HG03442 (cell line): ENCODE measurements at regions not wholly inside any gene's neighbourhood (a gene's known extent, or its start where the extent isn't known, plus 50 kb on each side); places are given as distances from the start of the nearest gene placed in this dataset.

Experiments
- ATAC-seq: cut with Tn5 transposase; IDR thresholded peaks from one replicate; pipeline ENCODE4 v1.9.1; 2021; ENCODE audit warnings: mild to moderate bottlenecking, moderate library complexity; ENCODE audit not compliant: unreplicated experiment

DNA sequence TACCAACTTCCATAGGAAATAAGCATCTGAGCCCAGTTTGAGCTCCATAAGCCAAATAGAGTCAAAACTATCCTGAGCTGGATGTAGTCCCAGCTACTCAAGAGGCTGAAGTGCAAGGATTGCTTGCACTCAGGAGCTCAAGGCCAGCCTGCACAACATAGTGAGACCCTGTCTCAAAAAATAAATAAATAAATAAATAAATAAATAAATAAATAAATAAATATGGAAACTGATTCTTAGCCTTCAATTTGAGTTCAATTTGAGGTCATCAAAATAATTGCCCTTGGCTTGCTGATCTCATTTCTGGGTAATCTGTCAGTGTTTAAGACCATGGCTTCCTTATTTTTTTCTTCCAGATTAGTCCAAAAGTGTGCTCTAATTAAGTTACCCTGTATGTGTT lies 184.9 kb upstream of the CDH20 start:
- ATAC-seq = no peak

DNA sequence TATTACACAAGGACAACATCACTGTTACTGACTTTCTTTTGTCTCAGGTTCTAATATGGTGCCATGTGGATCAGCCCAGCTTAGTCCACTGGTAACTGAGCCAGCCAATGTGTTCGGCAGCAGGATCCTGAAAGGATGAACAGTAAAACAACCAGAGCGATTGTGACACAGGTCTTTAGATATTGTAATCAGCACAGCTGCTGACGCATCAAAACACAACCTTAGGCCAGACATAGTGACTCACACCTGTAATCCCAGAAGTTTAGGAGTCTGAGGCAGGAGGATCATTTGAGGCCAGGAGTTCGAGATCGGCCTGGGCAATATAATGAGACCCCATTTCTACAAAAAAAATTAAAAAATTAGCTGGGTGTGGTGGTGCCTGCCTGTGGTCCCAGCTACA lies 183.4 kb upstream of the CDH20 start:
- no peak for ATAC-seq

DNA sequence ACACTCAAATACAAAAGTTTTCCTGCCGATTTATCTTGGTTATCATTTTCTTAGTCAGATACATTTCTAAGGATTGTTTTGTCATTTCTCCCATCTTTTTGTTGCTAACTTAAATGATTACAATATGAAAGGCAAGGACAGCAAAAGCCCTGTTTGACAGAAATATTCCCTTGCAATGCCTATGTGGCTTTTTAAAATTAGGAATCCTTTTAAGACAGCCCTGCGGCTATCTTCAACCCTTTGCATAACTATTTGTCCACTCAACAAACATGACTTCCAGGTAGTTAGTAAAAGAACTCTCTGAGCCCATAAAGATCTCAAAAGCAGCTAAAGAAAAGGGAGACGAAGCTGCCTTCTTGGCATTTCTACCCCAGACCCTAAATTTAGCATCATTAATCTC lies 179.7 kb upstream of the CDH20 start:
- ATAC-seq = no peak

DNA sequence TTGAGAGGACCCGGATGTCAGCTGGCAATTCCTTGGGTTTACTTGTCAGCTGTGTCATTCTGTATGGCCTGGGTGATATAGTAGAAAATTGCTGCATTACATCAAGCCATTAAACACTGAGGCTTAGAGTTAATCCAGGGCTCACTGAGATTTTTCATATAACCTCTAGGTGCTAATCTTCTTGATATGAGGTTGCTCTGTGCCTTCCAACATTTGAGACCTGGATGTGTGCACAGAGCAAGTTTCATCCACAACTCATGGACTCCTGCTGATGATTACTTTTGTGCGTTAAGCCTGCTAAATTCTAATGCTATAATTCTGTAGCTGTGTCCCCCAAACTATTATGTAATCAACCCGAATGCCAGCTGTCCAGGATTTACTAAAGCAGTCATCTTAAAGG lies 178.4 kb upstream of the CDH20 start:
- ATAC-seq = no peak

DNA sequence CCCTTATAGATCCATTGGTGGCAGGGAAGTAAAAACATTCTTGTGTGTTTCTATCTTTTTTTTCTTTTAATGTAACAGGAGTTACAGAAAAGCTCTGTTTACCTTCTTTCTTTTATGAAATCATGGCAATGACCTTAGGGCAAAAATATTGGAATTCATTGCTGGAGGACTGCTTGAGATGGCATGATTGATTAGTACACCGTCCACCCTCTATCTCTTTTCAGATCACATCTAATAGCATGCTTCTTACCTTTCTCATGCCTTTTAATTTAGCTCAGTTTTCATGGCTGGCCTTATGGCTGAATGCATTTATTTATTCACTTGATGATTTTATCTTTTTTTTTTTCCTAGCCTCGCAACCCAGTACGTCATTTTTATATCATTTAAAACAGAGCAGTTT lies 177.6 kb upstream of the CDH20 start:
- ATAC-seq = no peak

DNA sequence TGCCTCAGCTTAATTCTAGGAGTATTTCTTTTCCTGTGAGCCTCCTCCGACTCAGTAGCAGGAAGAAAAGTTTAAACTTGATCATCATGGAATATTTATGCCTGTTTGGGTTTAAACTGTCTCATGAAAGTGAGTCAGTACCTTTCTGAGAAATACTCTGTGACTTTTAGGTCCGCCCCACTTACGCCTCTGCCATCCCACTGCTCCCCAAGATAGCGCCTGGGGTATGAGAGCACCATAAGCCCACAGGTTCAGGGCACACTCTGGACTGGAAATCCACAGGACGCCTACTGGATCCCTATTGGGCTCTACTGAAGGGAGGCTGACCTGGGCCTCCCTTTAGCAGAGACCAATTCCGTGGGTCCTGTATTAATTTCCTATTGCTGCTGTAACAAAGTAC lies 175.8 kb upstream of the CDH20 start:
- no peak for ATAC-seq

DNA sequence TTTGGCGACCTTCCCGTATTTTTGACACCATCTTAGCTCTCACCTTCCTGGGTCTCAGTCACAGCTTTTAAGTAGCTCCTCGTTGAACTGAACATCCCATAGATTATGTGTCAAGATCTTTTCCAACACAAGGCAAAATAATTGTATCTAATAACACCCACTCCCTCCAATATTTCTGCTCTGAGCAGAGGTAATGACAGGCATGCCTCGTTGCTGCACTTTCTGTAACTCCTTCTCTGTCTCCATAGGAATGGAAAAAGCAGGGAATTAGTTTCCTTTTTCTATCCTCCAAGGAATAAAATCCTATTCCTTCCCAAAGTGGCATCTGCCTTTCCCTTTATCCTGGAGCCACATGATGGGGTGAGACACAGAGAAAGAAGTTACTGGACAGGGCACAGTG lies 174.0 kb upstream of the CDH20 start:
- no peak for ATAC-seq

DNA sequence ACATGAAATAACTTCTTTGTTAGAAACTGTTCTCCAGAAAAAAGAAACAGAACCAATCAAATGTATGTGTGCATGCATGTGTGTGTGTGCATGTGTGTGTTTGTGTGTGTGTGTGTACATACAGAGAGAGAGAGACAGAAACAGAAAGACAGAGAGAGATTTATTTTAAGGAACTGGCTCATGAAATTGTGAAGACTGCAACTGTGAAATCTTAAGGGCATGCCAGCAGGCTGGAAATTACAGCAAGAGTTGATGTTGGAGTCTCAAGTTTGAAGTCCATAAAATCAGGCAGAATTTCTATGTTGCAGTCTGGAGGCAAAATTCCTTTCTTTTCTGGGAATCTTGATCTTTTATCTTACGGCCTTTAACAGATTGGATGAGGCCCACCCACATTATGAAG lies 168.9 kb upstream of the CDH20 start:
- ATAC-seq = no peak

DNA sequence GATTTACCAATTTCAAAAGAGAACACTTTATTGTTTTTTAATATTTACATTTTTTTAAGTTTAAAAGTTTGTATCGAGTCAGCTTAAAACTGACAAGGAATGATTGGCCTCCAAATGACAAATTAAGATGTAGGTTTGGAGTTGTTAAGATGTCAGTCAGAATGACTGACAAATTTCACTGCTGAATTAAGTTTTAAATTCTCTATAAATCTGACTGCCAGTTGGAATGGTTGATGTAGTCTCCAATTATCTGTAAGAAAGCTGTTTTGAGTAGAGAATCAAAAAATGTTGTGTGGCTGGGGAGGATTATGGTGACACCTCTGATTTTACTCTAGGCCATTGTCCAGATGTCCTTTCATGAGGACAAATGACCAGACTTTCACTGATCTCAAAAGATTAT lies 165.3 kb upstream of the CDH20 start:
- no peak for ATAC-seq

DNA sequence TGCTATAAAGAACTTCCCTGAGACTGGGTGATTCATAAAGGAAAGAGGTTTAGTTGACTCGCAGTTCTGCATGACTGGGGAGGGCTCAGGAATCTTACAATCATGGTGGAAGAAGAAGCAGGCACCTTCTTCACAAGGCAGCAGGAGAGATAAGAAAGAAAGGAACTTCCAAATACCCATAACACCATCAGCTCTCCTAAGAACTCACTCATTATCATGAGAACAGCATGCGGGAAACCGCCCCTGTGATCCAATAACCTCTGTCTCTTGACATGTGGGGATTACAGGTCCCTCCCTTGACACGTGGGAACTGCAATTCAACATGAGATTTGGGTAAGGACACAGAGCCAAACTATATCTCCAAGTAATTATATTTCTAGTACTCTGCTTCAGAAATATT lies 163.8 kb upstream of the CDH20 start:
- no peak for ATAC-seq

DNA sequence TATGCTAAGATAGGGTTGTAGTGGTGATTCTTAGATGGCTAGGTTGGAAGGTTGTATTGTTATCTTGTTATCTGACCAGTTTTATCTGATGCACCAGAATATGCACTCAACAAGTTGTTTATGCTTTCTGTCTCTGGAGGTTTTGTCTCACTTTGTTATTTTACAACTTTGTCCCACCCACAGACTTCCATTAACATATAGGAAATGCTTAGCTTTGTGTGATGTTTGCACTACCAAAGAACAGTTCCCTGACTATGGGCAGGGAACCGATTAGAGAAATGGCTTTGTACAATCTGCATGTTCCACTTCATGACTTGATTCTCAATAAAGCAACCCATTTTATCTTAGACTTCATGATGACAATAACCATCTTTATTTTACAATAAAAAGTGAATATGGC lies 160.6 kb upstream of the CDH20 start:
- ATAC-seq = no peak

DNA sequence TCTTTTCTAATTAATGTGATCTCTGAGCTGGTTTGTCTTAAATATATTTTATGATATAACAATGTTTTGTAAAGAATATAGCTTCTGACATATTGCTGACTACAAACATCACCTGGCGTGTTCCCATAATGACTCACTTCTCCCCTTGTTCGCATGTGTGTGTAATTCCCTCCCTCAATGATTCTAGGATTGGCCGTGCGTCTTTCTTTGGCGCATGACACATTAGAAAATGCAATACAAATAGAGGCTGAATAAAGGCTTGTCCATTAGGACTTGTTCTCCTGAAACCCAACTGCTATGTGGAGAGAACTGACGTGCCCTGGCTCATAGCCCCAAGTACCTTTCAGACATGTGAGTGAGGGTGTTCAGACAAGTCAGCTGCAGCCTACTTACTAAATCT lies 159.7 kb upstream of the CDH20 start:
- no peak for ATAC-seq

DNA sequence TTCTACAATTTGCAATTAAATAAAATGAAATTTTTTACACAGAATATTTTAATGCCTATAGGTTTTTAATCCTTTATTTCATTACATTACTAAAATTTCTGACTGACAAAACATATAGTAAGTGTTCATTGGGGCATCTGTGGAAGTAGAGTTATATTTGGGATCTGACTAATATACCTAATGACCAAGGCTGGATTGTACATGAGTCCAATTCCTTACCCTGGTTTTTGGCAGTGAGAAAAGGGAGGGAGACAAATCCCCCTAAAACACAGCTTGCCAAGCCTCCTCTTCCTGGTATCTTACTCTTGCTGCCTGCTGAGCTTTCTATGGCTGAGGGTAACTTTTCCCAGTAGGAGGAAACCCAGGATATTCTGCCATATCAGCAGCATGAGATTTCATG lies 149.4 kb upstream of the CDH20 start:
- no peak for ATAC-seq

DNA sequence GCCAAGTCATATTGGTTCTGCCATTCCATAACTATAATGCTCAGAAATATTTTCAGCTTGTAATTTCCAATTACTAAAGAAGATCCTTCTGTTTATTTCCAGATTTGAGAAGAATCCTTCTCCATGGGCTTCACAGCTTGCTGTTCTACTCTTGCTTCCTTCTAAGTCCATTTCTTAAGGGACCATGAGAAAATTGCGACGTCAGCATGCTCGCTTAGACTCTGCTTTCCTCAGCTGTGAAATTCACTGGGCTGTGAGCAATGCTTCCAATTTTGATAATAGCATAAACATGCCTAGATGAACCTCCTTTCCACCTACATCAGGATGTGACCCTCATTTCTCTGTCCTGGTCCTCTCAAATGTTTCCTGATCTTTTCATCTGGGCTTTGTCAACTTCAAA lies 145.3 kb upstream of the CDH20 start:
- no peak for ATAC-seq

DNA sequence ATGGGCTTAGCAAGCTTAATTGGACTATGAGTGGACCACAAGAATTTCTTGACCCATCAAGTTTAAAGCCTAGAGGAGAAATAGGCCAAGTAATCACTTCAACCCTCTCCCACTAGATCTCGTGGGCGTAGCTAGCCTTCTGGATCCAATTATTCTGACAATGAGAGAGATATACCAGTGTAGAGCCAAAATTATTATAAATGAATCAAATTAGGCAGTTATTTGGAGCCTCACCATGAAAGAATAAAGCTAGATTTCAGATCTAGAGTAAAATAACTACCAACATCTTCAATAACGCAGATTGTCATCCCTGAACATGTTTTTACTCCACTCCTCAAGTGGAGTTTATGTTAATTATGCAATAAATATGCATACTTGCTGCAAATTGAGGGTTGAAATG lies 143.9 kb upstream of the CDH20 start:
- ATAC-seq = no peak

DNA sequence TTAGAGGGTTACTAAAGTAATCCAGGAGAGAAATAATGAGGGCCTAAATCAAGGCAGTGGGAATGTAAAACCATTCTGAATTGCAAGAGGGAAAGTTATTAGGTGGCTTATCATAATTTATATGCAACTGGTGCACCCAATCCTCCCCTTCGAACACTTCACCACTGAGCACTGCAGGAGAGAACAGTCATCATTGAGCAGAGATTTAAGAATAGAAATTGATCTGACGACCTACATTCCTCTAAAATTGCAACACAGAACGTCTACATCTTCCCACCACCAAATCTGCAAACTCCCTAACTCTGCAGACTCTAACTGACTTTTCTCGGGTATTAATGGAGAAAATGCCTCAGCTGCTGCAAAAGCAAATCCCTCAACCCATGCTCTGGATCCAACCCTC lies 138.5 kb upstream of the CDH20 start:
- no peak for ATAC-seq

DNA sequence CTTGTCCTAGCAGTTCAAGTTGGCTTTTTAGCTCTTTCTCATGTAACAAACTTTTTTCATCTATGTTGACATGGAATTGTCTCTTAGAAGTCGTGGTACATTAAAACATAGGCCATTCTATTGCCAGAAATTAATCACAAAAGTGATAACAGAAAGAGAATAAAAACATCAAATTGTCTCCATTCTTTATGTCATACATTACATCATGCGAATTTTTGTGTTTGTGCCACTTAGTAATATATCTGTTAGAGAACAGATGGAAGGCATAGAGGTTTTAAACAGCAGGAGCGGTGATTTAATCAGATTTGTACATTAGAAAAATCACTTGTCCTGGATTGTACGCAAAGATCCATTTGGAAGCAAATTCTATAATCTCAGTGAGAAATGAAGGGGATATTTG lies 136.5 kb upstream of the CDH20 start:
- ATAC-seq = no peak

DNA sequence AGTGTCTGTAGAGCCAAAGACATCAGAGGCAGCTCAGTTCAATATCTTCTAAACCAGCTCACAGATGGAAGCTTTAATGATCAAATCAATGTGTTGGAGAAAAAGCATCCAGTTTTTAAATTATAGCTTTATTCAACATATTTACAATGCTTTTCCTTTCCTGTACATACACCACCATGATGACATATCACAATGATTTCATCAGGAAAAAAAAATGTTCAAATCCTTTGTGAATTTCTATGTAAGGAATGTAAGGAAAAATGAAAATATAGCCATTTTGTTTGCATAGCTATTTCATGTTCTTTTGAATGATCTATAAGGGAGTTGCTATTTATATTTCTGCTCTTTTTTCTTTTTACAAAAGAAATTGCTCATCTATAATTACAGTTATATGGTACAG lies 134.7 kb upstream of the CDH20 start:
- no peak for ATAC-seq

DNA sequence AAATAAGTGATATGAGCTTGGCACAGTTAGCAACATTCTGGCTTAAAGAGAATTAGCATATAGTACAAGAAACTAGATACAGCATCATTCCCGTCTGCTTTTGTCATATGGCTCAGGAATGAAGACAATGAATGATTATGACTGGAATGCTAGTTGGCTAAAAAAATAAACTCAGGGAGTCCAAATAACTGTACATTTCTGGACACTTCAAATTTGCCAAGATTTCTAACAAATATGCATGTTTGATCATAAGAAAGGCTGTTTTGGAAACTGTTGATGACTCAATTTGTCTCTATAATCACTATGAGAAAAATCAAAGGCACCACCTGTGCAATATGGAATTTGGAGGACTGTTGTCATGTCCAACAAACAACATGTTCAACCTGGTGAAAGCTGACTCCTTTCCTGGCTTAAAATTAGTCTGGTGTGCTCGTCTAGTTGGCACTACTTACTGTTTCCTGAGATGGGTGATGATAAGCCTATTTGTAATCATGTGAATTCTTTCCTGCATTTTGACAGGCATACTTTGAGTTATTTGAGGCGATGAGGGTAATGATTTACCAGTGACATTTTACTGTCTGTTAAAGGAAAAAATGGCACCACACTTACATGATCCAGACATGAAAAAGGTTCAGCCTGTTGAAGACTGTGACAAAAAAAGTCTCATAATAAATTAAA lies 133.9 kb upstream of the CDH20 start:
- ATAC-seq = no peak

DNA sequence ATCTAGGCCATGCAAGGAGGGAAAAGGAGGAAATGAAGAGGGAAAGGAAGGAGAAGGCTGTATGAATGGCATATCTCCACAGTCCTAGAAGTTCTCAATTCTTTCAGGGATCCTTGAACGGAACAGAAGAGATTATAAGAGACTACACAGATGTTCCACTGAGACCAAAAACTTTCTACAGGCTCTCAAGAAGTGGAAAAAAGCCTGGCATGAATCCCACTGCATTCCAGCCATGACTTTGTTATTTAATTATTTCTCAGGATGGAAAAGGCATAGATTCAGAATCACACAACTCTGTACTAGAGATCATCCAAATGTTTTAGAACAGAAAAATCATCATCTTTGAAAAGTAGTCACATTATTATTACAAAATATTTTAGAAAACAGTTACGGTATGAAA lies 131.7 kb upstream of the CDH20 start:
- ATAC-seq = no peak

DNA sequence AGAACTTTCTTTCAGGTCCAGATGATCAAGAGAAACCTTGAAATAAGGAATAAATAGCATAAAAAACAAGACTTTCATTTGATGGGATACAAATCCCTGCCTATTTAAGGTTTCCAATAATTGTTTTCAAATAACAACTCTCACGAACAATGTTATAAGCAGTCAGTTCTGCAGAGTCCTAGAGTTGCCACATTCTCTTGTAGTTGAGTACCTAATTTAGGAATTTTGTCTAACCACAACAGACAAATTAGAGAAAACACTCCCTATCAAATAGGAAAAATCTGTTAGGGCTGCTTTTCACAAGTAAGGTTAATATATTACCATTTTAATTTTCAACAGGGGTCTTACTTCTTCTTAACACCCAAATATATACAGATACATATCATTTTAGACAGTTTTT lies 130.1 kb upstream of the CDH20 start:
- no peak for ATAC-seq

DNA sequence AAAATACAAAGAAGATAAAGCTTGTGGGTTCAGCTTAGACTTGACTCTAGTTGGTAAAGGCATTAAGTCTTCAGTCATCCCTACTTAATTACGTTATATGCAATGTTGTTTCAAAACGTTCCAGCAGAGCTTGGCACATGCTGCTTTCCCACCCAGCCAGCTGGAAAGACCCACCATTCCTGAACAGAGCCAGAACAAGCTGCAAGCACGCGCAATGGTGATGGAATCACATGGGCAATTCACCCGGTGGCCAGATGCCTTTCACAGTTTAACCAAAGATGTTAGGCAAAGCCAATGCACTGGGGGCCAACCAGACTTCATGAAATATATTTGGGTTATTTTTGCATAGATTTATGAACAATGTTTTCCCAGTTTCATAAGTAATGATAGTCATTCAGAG lies 123.4 kb upstream of the CDH20 start:
- no peak for ATAC-seq

DNA sequence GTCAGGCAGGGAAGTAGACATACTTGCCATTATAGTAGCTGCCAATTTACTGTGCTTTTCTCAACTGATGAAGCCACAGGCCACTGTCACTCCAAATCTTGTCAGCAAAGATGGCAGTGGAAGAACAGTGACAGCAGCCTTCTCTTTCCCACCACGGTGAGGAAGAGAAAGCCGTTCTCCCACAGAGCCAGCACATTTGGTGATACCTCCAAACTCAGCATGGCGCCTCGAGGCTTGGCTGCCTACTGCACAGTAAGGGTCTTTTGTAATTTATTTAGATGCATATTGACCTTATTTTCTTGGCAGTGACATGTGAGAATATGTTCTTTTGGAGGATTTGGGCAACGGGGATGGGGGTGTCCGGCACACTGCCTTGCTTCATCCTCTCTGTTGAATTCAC lies 117.2 kb upstream of the CDH20 start:
- ATAC-seq = no peak

DNA sequence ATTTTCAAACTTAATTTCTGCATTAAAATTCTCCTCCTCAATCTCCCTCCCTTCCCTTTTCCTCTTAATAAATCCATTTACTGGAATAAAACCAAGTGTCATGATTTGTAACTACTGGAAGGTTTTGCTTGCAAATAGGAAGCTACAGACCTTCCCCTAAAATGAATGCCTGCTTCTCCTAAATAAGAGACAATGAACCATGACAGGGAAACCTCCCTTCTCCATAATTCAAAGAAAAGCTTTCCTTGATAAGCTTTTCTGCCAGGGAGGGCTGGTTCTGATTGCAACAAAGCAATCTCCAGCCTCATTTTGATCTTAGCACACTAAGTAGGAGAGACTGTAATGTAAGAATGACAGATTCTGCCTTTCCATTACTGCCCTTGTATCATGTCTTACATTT lies 111.0 kb upstream of the CDH20 start:
- no peak for ATAC-seq
